PC-9 (cell line): ENCODE measurements at regions not wholly inside any gene's neighbourhood (a gene's known extent, or its start where the extent isn't known, plus 50 kb on each side); places are given as distances from the start of the nearest gene placed in this dataset.

Source experiments
- EZH2 ChIP-seq: fragments of 200-600 bp; sonication (generic); IDR thresholded peaks from 2 replicates; pipeline ENCODE4 v1.8.0; 2017; ENCODE audit warnings: antibody characterized with exemption, low read depth
- TF ChIP-seq, protein P1 (sequence below): fragments of 200-600 bp; sonication (generic); conservative IDR thresholded peaks from 2 replicates; pipeline ENCODE4 v1.6.1; 2017; ENCODE audit warnings: mixed run types, antibody characterized with exemption, mild to moderate bottlenecking, moderate library complexity

DNA sequence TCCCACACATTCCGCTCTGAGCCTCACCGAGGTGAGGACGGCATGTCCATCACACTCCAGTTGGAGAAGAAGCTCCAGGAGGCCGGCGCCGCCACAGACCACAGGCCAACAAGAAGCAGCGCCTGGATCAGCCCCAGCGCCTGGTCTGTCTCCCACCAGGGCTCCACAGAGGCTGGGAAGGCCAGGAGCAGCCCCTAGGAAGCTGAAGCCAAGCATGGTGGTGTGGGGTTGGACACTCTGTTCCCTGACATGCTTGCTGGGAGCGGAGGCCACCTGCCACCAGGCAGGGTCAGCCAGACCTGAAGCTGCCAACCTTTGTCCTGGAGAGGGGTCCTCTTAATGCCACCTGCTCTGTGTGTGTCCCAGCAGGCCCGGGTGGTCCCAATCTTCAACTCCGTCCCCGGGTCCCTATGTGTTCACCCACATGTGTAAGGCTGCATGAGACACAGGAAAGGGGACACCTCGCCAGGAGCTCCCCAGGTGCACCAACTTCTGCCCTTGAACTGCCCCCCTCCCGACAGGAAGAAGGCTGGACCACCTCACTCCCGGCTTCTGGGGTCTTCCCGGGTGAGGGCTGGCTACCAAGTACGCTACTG lies 140.1 kb upstream of the PPP1R26 start:
- TF ChIP-seq, protein P1, sequence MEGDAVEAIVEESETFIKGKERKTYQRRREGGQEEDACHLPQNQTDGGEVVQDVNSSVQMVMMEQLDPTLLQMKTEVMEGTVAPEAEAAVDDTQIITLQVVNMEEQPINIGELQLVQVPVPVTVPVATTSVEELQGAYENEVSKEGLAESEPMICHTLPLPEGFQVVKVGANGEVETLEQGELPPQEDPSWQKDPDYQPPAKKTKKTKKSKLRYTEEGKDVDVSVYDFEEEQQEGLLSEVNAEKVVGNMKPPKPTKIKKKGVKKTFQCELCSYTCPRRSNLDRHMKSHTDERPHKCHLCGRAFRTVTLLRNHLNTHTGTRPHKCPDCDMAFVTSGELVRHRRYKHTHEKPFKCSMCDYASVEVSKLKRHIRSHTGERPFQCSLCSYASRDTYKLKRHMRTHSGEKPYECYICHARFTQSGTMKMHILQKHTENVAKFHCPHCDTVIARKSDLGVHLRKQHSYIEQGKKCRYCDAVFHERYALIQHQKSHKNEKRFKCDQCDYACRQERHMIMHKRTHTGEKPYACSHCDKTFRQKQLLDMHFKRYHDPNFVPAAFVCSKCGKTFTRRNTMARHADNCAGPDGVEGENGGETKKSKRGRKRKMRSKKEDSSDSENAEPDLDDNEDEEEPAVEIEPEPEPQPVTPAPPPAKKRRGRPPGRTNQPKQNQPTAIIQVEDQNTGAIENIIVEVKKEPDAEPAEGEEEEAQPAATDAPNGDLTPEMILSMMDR, result no peak
- no peak for TF ChIP-seq EZH2
